Glutamatergic neuron (in vitro differentiated cells): ENCODE measurements at regions not wholly inside any gene's neighbourhood (a gene's known extent, or its start where the extent isn't known, plus 50 kb on each side); places are given as distances from the start of the nearest gene placed in this dataset.
A peak's percentile ranks its signal among the peaks of the same experiment; 100 is the strongest.

Experiments
- DNase-seq: peaks from one replicate; pipeline ENCODE4 v3.0.0; 2022
- H3K27ac Mint-ChIP-seq: one replicate; pipeline ENCODE4 v1.8.0; 2020; ENCODE audit warnings: mild to moderate bottlenecking, mixed read lengths, inconsistent platforms; ENCODE audit not compliant: unreplicated experiment
- H3K27me3 Mint-ChIP-seq: one replicate; pipeline ENCODE4 v1.8.0; 2020; ENCODE audit warnings: mild to moderate bottlenecking, moderate library complexity, mixed read lengths, inconsistent platforms; ENCODE audit not compliant: unreplicated experiment
- H3K36me3 Mint-ChIP-seq: one replicate; pipeline ENCODE4 v1.8.0; 2020; ENCODE audit warnings: mild to moderate bottlenecking, mixed read lengths, inconsistent platforms; ENCODE audit not compliant: unreplicated experiment
- H3K4me1 Mint-ChIP-seq: one replicate; pipeline ENCODE4 v1.8.0; 2020; ENCODE audit warnings: mild to moderate bottlenecking, low read depth, mixed read lengths, inconsistent platforms; ENCODE audit not compliant: unreplicated experiment
- H3K4me3 Mint-ChIP-seq: one replicate; pipeline ENCODE4 v1.8.0; 2020; ENCODE audit warnings: mild to moderate bottlenecking, mixed read lengths, inconsistent platforms; ENCODE audit not compliant: unreplicated experiment
- H3K9me3 Mint-ChIP-seq: one replicate; pipeline ENCODE4 v1.8.0; 2020; ENCODE audit warnings: mild to moderate bottlenecking, moderate library complexity, mixed read lengths, inconsistent platforms; ENCODE audit not compliant: unreplicated experiment
- CTCF ChIP-seq: fragments of 200-600 bp; sonication (generic); IDR thresholded peaks from one replicate; pipeline ENCODE4 v1.5.0; 2021; ENCODE audit not compliant: partially characterized antibody, unreplicated experiment

DNA sequence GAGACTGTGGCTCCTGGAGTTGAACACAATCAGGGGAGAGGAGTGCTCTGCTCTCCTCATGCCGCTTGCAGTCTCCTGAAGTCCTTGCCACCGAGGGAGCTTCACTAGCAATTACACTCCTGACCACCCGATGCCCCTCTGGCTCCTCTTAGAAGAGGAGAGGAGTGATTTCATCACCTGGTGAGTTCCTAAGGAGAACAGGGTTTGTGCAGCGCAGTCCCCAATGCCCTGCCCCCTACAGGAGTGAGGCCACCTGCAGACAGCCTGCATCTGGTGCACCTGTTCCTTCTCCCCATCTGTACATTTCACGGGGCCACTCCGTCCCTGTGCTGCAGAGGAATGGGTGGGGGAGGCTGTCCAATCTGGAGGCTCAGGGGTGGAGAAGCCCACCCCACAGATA, 267.2 kb downstream of the HRH4 start:
- DNase-seq, result no peak
- peaks cover 31% of the 10 kb centered on the region for H3K4me1 Mint-ChIP-seq
- H3K9me3 Mint-ChIP-seq, result no peaks in the 10 kb centered on the region
- H3K4me3 Mint-ChIP-seq, result no peak overlapping the region
- peaks cover 6% of the 10 kb centered on the region for H3K27me3 Mint-ChIP-seq
- TF ChIP-seq CTCF, result no peak
- H3K36me3 Mint-ChIP-seq, result no peaks in the 10 kb centered on the region
- H3K27ac Mint-ChIP-seq, result no peak overlapping the region

GRCh38 chr18:24731158-24731557, 270.7 kb downstream of the HRH4 start:
- Mint-ChIP-seq H3K4me1 (peaks cover 22% of the 10 kb centered on the region), H3K36me3 (no peaks in the 10 kb centered on the region), H3K27me3 (peaks cover 6% of the 10 kb centered on the region), H3K27ac (no peak overlapping the region), H3K4me3 (no peak overlapping the region), H3K9me3 (no peaks in the 10 kb centered on the region)
- DNase-seq, result no peak
- no peak for TF ChIP-seq CTCF

DNA sequence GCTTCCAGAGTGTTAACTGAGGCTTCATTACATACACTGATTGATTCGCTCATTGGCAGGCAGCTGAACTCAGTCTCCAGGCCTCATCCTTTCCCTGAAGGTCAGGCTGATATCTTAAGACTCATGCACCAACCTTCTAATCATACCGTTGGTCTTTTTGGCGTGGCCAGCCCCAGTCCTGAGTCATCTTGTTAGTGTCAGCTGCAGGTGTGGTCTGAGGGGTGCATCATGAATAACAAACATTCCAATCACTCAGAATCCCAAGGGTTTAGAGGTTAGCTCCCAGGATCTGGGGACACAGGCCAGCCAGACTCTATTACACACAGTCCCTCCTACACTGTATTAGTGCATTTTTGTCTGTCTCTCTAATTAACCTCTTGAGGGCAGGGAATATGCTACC, 271.5 kb downstream of the HRH4 start:
- no peak for TF ChIP-seq CTCF
- Mint-ChIP-seq H3K9me3 (no peaks in the 10 kb centered on the region), H3K27ac (no peak overlapping the region), H3K36me3 (no peaks in the 10 kb centered on the region), H3K27me3 (peaks cover 6% of the 10 kb centered on the region), H3K4me1 (peaks cover 15% of the 10 kb centered on the region), H3K4me3 (no peak overlapping the region)
- DNase-seq, result no peak

GRCh38 chr18:24734058-24734457, 273.6 kb downstream of the HRH4 start:
- Mint-ChIP-seq H3K9me3 (no peaks in the 10 kb centered on the region), H3K27ac (no peak overlapping the region), H3K4me3 (no peak overlapping the region), H3K4me1 (peaks cover 10% of the 10 kb centered on the region), H3K27me3 (peaks cover 4% of the 10 kb centered on the region), H3K36me3 (no peaks in the 10 kb centered on the region)
- TF ChIP-seq CTCF, result peak; percentile 22
- DNase-seq, result peak; percentile 52

- Mint-ChIP-seq H3K4me3 (no peak overlapping the region), H3K9me3 (no peaks in the 10 kb centered on the region), H3K36me3 (no peaks in the 10 kb centered on the region), H3K4me1 (no peaks in the 10 kb centered on the region), H3K27ac (no peak overlapping the region), H3K27me3 (no peaks in the 10 kb centered on the region)
- no peak for DNase-seq
- TF ChIP-seq CTCF, result no peak
These were observed 275.3 kb downstream of the HRH4 start for GRCh38 chr18:24735624-24736231.
